ENCODE measurements at regions not wholly inside any gene's neighbourhood (a gene's known extent, or its start where the extent isn't known, plus 50 kb on each side); places are given as distances from the start of the nearest gene placed in this dataset.

DNA sequence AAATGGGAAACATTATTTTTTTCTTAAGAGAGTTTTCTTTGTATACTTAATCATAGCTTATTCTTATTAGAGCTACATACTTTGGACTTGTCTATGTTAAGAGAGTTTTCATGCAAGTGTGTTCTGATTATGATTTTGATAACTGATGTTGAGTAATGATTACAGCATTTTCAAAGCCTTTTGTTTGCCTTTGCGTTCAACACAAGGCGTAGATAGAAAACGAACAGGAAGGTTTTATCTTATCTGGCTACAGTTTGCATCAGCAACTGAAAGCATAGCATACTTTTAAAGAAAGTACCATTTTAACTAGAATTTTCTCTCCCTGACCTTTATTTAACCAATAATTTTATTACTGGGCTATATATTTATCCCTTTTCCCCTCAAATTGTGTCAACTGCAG lies 51.6 kb upstream of the PDLIM5 start:
- Histone ChIP-seq H3K4me3 (no peak overlapping the region), H3K4me1 (replicated peaks) (no peaks in the 10 kb centered on the region), H3K36me3 (no peaks in the 10 kb centered on the region), H3K27me3 (replicated peaks; ENCODE audit: insufficient read depth) (no peaks in the 10 kb centered on the region), H3K27ac (no peak overlapping the region), H3K9me3 (no peaks in the 10 kb centered on the region)
- intact Hi-C loops (cut with DNase I) = loop anchor here (10.0 kb wide), 1 partner anchor 335 kb away; no protein-coding TSS in a partner anchor
- no peak for DNase-seq (ENCODE audit: low spot score)
- 33% methylated on average over 3 of the region's 3 CpGs for WGBS
- TF ChIP-seq, protein P1, sequence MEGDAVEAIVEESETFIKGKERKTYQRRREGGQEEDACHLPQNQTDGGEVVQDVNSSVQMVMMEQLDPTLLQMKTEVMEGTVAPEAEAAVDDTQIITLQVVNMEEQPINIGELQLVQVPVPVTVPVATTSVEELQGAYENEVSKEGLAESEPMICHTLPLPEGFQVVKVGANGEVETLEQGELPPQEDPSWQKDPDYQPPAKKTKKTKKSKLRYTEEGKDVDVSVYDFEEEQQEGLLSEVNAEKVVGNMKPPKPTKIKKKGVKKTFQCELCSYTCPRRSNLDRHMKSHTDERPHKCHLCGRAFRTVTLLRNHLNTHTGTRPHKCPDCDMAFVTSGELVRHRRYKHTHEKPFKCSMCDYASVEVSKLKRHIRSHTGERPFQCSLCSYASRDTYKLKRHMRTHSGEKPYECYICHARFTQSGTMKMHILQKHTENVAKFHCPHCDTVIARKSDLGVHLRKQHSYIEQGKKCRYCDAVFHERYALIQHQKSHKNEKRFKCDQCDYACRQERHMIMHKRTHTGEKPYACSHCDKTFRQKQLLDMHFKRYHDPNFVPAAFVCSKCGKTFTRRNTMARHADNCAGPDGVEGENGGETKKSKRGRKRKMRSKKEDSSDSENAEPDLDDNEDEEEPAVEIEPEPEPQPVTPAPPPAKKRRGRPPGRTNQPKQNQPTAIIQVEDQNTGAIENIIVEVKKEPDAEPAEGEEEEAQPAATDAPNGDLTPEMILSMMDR (IDR thresholded peaks at IDR 0.05) = no peak
- TF ChIP-seq POLR2AphosphoS5 (IDR thresholded peaks at IDR 0.05) (no peak), POLR2A (IDR thresholded peaks at IDR 0.05) (no peak)
